ENCODE measurements at regions not wholly inside any gene's neighbourhood (a gene's known extent, or its start where the extent isn't known, plus 50 kb on each side); places are given as distances from the start of the nearest gene placed in this dataset.
A peak's percentile ranks its signal among the peaks of the same experiment; 100 is the strongest.

DNA sequence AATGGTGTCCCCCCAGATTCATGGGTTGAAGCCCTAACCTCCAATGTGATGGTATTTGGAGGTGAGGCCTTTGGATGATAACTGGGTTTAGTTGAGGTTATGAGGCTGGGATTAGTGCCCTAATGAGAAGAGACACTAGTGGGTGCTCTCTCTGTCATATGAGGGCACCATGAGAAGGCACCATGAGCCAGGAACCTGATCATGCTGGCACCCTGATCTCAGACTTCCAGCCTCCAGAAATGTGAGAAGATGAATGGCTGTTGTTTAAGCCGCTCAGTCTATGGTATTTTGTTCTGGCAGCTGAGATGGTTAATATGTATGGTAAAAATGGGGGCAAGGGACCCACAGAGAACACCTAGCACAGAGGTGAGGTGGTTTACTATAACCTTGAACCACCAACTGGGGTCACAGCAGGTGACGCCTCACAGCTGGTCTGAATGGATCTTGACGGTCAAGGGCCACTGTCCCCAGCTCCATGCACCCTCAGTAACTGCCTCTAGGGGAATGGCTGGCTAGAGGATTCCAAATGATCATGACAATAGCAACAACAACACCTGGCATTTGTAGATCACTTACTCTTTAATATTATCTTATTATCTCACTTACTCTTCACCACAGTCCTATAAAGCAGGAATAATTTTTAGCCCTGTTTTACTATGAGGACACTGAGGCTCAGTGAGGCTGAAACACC is 57.1 kb downstream of the FOXI1 start:
- Mint-ChIP-seq H3K27me3 (ENCODE audit: low read depth) (no peaks in the 10 kb centered on the region), H3K27ac (no peak overlapping the region), H3K9me3 (peaks cover 4% of the 10 kb centered on the region), H3K36me3 (no peaks in the 10 kb centered on the region), H3K4me3 (no peak overlapping the region), H3K4me1 (peaks cover 4% of the 10 kb centered on the region)
- no peak for DNase-seq (ENCODE audit: low spot score)
- ChIA-PET CTCF (no interaction called here), POLR2A (no interaction called here)
- ATAC-seq, result peak; percentile 34; the same call in 1 of the 2 replicates
- TF ChIP-seq JAZF1 (CRISPR knock-in tag; IDR thresholded peaks at IDR 0.05) (no peak), IRF2 (CRISPR knock-in tag; IDR thresholded peaks at IDR 0.05; ENCODE audit: borderline replicate concordance, low read depth) (no peak), ZNF232 (CRISPR knock-in tag; IDR thresholded peaks at IDR 0.05) (no peak), FOXK1 (CRISPR knock-in tag; IDR thresholded peaks at IDR 0.05) (no peak)

DNA sequence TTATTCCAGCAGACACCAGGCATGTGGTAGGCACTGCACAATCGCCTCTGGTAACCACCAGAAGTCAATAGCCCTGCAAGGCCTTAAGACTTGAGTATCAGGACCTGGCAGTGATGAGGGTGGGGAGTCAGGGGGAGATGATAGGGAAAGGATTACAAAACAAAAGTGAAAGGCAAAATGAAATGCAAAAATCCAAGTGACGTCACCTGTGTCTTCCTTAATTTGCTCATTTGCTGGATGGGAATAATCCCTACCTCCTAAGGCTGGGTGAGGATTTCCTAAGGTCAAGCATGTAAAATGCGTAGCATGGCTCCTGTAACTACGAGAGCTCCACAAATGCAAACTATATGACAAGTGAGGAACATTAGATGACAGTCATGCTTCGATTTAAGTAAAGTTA is 58.4 kb downstream of the FOXI1 start:
- Mint-ChIP-seq H3K9me3 (peaks cover 4% of the 10 kb centered on the region), H3K36me3 (no peaks in the 10 kb centered on the region), H3K27ac (no peak overlapping the region), H3K4me3 (no peak overlapping the region), H3K27me3 (ENCODE audit: low read depth) (no peaks in the 10 kb centered on the region), H3K4me1 (peaks cover 4% of the 10 kb centered on the region)
- ChIA-PET CTCF (no interaction called here), POLR2A (no interaction called here)
- DNase-seq (ENCODE audit: low spot score) (no peak), ATAC-seq (no peak)
- TF ChIP-seq SOX15 (CRISPR knock-in tag; IDR thresholded peaks at IDR 0.05), result no peak
- TF ChIP-seq, protein P1, sequence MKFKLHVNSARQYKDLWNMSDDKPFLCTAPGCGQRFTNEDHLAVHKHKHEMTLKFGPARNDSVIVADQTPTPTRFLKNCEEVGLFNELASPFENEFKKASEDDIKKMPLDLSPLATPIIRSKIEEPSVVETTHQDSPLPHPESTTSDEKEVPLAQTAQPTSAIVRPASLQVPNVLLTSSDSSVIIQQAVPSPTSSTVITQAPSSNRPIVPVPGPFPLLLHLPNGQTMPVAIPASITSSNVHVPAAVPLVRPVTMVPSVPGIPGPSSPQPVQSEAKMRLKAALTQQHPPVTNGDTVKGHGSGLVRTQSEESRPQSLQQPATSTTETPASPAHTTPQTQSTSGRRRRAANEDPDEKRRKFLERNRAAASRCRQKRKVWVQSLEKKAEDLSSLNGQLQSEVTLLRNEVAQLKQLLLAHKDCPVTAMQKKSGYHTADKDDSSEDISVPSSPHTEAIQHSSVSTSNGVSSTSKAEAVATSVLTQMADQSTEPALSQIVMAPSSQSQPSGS (CRISPR knock-in tag; IDR thresholded peaks at IDR 0.05; ENCODE audit: borderline replicate concordance, low read depth), result no peak
- TF ChIP-seq, protein P2, sequence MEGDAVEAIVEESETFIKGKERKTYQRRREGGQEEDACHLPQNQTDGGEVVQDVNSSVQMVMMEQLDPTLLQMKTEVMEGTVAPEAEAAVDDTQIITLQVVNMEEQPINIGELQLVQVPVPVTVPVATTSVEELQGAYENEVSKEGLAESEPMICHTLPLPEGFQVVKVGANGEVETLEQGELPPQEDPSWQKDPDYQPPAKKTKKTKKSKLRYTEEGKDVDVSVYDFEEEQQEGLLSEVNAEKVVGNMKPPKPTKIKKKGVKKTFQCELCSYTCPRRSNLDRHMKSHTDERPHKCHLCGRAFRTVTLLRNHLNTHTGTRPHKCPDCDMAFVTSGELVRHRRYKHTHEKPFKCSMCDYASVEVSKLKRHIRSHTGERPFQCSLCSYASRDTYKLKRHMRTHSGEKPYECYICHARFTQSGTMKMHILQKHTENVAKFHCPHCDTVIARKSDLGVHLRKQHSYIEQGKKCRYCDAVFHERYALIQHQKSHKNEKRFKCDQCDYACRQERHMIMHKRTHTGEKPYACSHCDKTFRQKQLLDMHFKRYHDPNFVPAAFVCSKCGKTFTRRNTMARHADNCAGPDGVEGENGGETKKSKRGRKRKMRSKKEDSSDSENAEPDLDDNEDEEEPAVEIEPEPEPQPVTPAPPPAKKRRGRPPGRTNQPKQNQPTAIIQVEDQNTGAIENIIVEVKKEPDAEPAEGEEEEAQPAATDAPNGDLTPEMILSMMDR (IDR thresholded peaks at IDR 0.05), result no peak

DNA sequence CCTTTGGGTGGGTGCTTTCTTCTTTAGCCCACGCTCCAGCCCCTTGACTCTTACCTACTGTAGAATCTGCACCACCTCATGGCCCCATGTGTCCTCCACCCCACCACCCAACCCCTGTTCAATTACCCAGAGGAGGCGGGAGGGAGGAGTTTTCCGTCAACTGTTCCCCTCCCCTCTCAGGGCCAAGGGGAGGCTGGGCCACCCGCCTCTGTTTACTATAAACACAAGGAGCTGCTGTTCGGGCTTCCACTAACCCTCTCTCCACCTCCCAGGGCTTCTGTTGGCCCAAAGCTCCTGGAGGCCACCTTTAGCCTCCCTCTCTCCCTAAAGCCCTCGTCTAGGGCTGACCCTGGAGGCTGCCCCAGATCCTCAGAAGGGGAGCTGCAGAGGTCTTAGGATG is 59.2 kb downstream of the FOXI1 start:
- peaks cover 4% of the 10 kb centered on the region for H3K9me3 Mint-ChIP-seq
- ChIA-PET POLR2A (no interaction called here), CTCF (interaction anchor here (0.7 to 3.3 kb wide), 3 partner anchors 19 to 68 kb away, joined by 3 to 14 read pairs (median 3); no protein-coding TSS in a partner anchor)
- TF ChIP-seq, protein P3, sequence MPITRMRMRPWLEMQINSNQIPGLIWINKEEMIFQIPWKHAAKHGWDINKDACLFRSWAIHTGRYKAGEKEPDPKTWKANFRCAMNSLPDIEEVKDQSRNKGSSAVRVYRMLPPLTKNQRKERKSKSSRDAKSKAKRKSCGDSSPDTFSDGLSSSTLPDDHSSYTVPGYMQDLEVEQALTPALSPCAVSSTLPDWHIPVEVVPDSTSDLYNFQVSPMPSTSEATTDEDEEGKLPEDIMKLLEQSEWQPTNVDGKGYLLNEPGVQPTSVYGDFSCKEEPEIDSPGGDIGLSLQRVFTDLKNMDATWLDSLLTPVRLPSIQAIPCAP (CRISPR knock-in tag; IDR thresholded peaks at IDR 0.05), result no peak
- TF ChIP-seq, protein P1 (CRISPR knock-in tag; IDR thresholded peaks at IDR 0.05; ENCODE audit: borderline replicate concordance, low read depth), result no peak
- no peak for TF ChIP-seq CBFB (CRISPR knock-in tag; IDR thresholded peaks at IDR 0.05; ENCODE audit: low read depth)
- TF ChIP-seq HMGA2 (CRISPR knock-in tag; IDR thresholded peaks at IDR 0.05), result no peak
- TF ChIP-seq SMAD4 (CRISPR knock-in tag; IDR thresholded peaks at IDR 0.05), result no peak
- no peak for TF ChIP-seq NFYB (CRISPR knock-in tag; conservative IDR thresholded peaks at IDR 0.05; ENCODE audit: low read depth)
- TF ChIP-seq GTF2I (CRISPR knock-in tag; conservative IDR thresholded peaks at IDR 0.05), result no peak
- no peak for TF ChIP-seq ZNF121 (CRISPR knock-in tag; IDR thresholded peaks at IDR 0.05)
- TF ChIP-seq ELF4 (CRISPR knock-in tag; IDR thresholded peaks at IDR 0.05; ENCODE audit: low read depth), result no peak
- TF ChIP-seq IRF2 (CRISPR knock-in tag; IDR thresholded peaks at IDR 0.05; ENCODE audit: borderline replicate concordance, low read depth), result no peak
- TF ChIP-seq, protein P4, sequence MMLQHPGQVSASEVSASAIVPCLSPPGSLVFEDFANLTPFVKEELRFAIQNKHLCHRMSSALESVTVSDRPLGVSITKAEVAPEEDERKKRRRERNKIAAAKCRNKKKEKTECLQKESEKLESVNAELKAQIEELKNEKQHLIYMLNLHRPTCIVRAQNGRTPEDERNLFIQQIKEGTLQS (CRISPR knock-in tag; conservative IDR thresholded peaks at IDR 0.05), result no peak
- no peak for TF ChIP-seq JAZF1 (CRISPR knock-in tag; IDR thresholded peaks at IDR 0.05)
- no peak for TF ChIP-seq FOXJ3 (CRISPR knock-in tag; IDR thresholded peaks at IDR 0.05; ENCODE audit: borderline replicate concordance)
- DNase-seq (ENCODE audit: low spot score) (no peak), ATAC-seq (no peak)
- no peaks in the 10 kb centered on the region for H3K27me3 Mint-ChIP-seq (ENCODE audit: low read depth)
- H3K36me3 Mint-ChIP-seq, result no peaks in the 10 kb centered on the region
- H3K4me1 Mint-ChIP-seq, result peaks cover 4% of the 10 kb centered on the region
- no peak overlapping the region for H3K4me3 Mint-ChIP-seq
- H3K27ac Mint-ChIP-seq, result no peak overlapping the region
